Esophagus muscularis mucosa (tissue), 4 donors: ENCODE measurements at regions not wholly inside any gene's neighbourhood (a gene's known extent, or its start where the extent isn't known, plus 50 kb on each side); places are given as distances from the start of the nearest gene placed in this dataset.

Experiments
- DNase-seq: peaks from one replicate; pipeline ENCODE4 v3.0.0-alpha.2; 2017; ENCODE audit errors: extremely low spot score
- H3K27ac ChIP-seq, 4 donors: fragments of 200-600 bp; sonication (generic); replicated peaks in 1 of 4; 1 replicate in 3 of 4; 2 replicates in 1 of 4; pipeline ENCODE4 v1.5.1; 2016 to 2019; ENCODE audit warnings: mild to moderate bottlenecking in 1 of 4
- H3K27me3 ChIP-seq, 4 donors: fragments of 200-600 bp; sonication (generic); one replicate each; pipeline versions ENCODE4 v1.5.1 to v1.6.0; 2016 to 2019
- H3K36me3 ChIP-seq, 4 donors: fragments of 200-600 bp; sonication (generic); one replicate each; pipeline ENCODE4 v1.5.1; 2016 to 2019
- H3K4me1 ChIP-seq, 4 donors: fragments of 200-600 bp; sonication (generic); one replicate each; pipeline ENCODE4 v1.5.1; 2016 to 2019
- H3K4me3 ChIP-seq, 4 donors: fragments of 200-600 bp; sonication (generic); 1 replicate in 2 of 4; 2 replicates in 2 of 4; pipeline ENCODE4 v1.5.1; 2016 to 2019; ENCODE audit warnings: mild to moderate bottlenecking in 4 of 4, moderate library complexity in 1 of 4
- H3K9me3 ChIP-seq, 4 donors: fragments of 200-600 bp; sonication (generic); 1 replicate in 3 of 4; 2 replicates in 1 of 4; pipeline ENCODE4 v1.5.1; 2016 to 2019
- CTCF ChIP-seq, 3 experiments: fragments of 200-600 bp in 2 of 3; fragments of 450-650 bp in 1 of 3; sonication (generic) in 2 of 3; IDR thresholded peaks; one replicate each; pipeline ENCODE4 v1.5.1; 2017 to 2019; ENCODE audit warnings: antibody characterized with exemption in 3 of 3, mild to moderate bottlenecking in 2 of 3, moderate library complexity in 1 of 3
- EP300 ChIP-seq: sonication (generic); formaldehyde crosslinking; IDR thresholded peaks from one replicate; pipeline ENCODE4 v1.6.1; 2017; ENCODE audit warnings: antibody characterized with exemption
- POLR2A ChIP-seq: fragments of 450-650 bp; IDR thresholded peaks from one replicate; pipeline ENCODE4 v1.6.1; 2017; ENCODE audit warnings: antibody characterized with exemption, moderate library complexity, mild to moderate bottlenecking, low read depth
- POLR2AphosphoS5 ChIP-seq, 2 donors: sonication (generic); formaldehyde crosslinking; IDR thresholded peaks; one replicate each; pipeline ENCODE4 v1.6.1; 2017; ENCODE audit warnings: antibody characterized with exemption in 2 of 2
- WGBS: methylation state at CpG from one replicate; pipeline ENCODE4 v1.1.5; 2018; 5-methylcytosine and 5-hydroxymethylcytosine counted together
- intact Hi-C: fragments of 100-400 bp; cut with DNase I; formaldehyde crosslinking; loops from one replicate; pipeline ENCODE4 v1.15.1; 2023

- no peaks in the 10 kb centered on the region for H3K36me3 ChIP-seq
- intact Hi-C loops, result no loop called here
These were observed 108.6 kb upstream of the PPP1R2C start for GRCh38 chrX:42886519-42886918.

GRCh38 chrX:42900947-42901346, 123.0 kb upstream of the PPP1R2C start:
- WGBS, result 50% methylated on average over 1 of the region's 1 CpG
- H3K27ac ChIP-seq, result no peak overlapping the region
- peaks cover 0 to 9% (median 0%) of the 10 kb centered on the region in 4 donors for H3K27me3 ChIP-seq
- no peaks in the 10 kb centered on the region for H3K9me3 ChIP-seq
- intact Hi-C loops, result no loop called here
- H3K4me1 ChIP-seq, result no peaks in the 10 kb centered on the region
- no peak for TF ChIP-seq EP300
- no peak for TF ChIP-seq CTCF (IDR thresholded peaks at IDR 0.05)
- TF ChIP-seq POLR2A, result no peak
- no peak for TF ChIP-seq POLR2AphosphoS5 (IDR thresholded peaks at IDR 0.05)
- H3K4me3 ChIP-seq, result no peak overlapping the region
- no peaks in the 10 kb centered on the region for H3K36me3 ChIP-seq
- DNase-seq, result no peak

More at GRCh38 chrX:42886519-42886918, 108.6 kb upstream of the PPP1R2C start:
- no peaks in the 10 kb centered on the region for H3K27me3 ChIP-seq
- no peaks in the 10 kb centered on the region for H3K9me3 ChIP-seq
- H3K27ac ChIP-seq, result no peak overlapping the region
- no peak overlapping the region for H3K4me3 ChIP-seq
- TF ChIP-seq POLR2AphosphoS5 (IDR thresholded peaks at IDR 0.05) (no peak), EP300 (no peak), CTCF (IDR thresholded peaks at IDR 0.05) (no peak), POLR2A (no peak)
- no peaks in the 10 kb centered on the region for H3K4me1 ChIP-seq
- DNase-seq, result no peak

GRCh38 chrX:42902513-42902912, 124.5 kb upstream of the PPP1R2C start:
- Histone ChIP-seq H3K4me1 (no peaks in the 10 kb centered on the region), H3K27ac (no peak overlapping the region), H3K4me3 (no peak overlapping the region), H3K27me3 (peaks cover 0 to 9% (median 0%) of the 10 kb centered on the region in 4 donors), H3K9me3 (no peaks in the 10 kb centered on the region), H3K36me3 (no peaks in the 10 kb centered on the region)
- no peak for TF ChIP-seq POLR2A
- TF ChIP-seq EP300, result no peak
- no peak for TF ChIP-seq POLR2AphosphoS5 (IDR thresholded peaks at IDR 0.05)
- no peak for TF ChIP-seq CTCF (IDR thresholded peaks at IDR 0.05)
- intact Hi-C loops, result no loop called here
- no peak for DNase-seq

- intact Hi-C loops, result no loop called here
- WGBS, result 65% methylated on average over 2 of the region's 3 CpGs
- H3K27me3 ChIP-seq, result no peaks in the 10 kb centered on the region
- no peaks in the 10 kb centered on the region for H3K36me3 ChIP-seq
- no peak overlapping the region for H3K4me3 ChIP-seq
- DNase-seq, result no peak
- H3K9me3 ChIP-seq, result no peaks in the 10 kb centered on the region
- no peak for TF ChIP-seq CTCF (IDR thresholded peaks at IDR 0.05)
- TF ChIP-seq POLR2AphosphoS5 (IDR thresholded peaks at IDR 0.05), result no peak
- no peak for TF ChIP-seq POLR2A
- no peak for TF ChIP-seq EP300
- H3K4me1 ChIP-seq, result no peaks in the 10 kb centered on the region
- no peak overlapping the region for H3K27ac ChIP-seq
These were observed 142.8 kb upstream of the PPP1R2C start for GRCh38 chrX:42920752-42921151.

GRCh38 chrX:42930071-42930470, 152.1 kb upstream of the PPP1R2C start:
- TF ChIP-seq POLR2A, result no peak
- TF ChIP-seq EP300, result no peak
- TF ChIP-seq CTCF (IDR thresholded peaks at IDR 0.05), result no peak
- Histone ChIP-seq H3K27ac (no peak overlapping the region), H3K9me3 (no peaks in the 10 kb centered on the region), H3K27me3 (no peaks in the 10 kb centered on the region), H3K36me3 (no peaks in the 10 kb centered on the region), H3K4me1 (no peaks in the 10 kb centered on the region), H3K4me3 (no peak overlapping the region)
- WGBS, result 95% methylated on average over 1 of the region's 1 CpG
- intact Hi-C loops, result no loop called here
- DNase-seq, result no peak
